Hepatocyte (in vitro differentiated cells): ENCODE measurements at regions not wholly inside any gene's neighbourhood (a gene's known extent, or its start where the extent isn't known, plus 50 kb on each side); places are given as distances from the start of the nearest gene placed in this dataset.
"Not testable (repeated sequence)": the region's sequence is repeated elsewhere in the genome, so short reads cannot be mapped to it uniquely, and the experiment has no call there.

Source experiments
- CTCF ChIP-seq: fragments of 200-600 bp; sonication (generic); IDR thresholded peaks from 2 replicates; pipeline ENCODE4 v1.5.1; 2016; ENCODE audit warnings: antibody characterized with exemption, mild to moderate bottlenecking; ENCODE audit not compliant: poor library complexity
- EZH2 ChIP-seq: fragments of 200-600 bp; sonication (generic); IDR thresholded peaks from 2 replicates; pipeline ENCODE4 v1.6.1; 2016; ENCODE audit warnings: antibody characterized with exemption, mild to moderate bottlenecking, borderline replicate concordance

GRCh38 chr4:69360768-69361167 is 80.5 kb downstream of the UGT2B28 start:
- TF ChIP-seq CTCF, EZH2: not testable (repeated sequence)
